Left ventricle myocardium inferior (tissue), 1 donor: ENCODE measurements at regions not wholly inside any gene's neighbourhood (a gene's known extent, or its start where the extent isn't known, plus 50 kb on each side); places are given as distances from the start of the nearest gene placed in this dataset.

Experiments used
- DNase-seq: peaks from one replicate; pipeline ENCODE4 v3.0.0-alpha.2; 2020
- H3K27ac ChIP-seq: fragments of 200-600 bp; replicated peaks from 2 replicates; pipeline ENCODE4 v1.8.0; 2021
- H3K27me3 ChIP-seq: fragments of 200-600 bp; 2 replicates; pipeline ENCODE4 v1.8.0; 2021; ENCODE audit warnings: low read depth
- H3K36me3 ChIP-seq: fragments of 200-600 bp; 2 replicates; pipeline ENCODE4 v1.8.0; 2021
- H3K4me1 ChIP-seq: fragments of 200-600 bp; 2 replicates; pipeline ENCODE4 v1.8.0; 2021
- H3K4me3 ChIP-seq: fragments of 200-600 bp; 2 replicates; pipeline ENCODE4 v1.8.0; 2021; ENCODE audit warnings: mild to moderate bottlenecking, moderate library complexity
- H3K9me3 ChIP-seq: fragments of 200-600 bp; replicated peaks from 2 replicates; pipeline ENCODE4 v1.8.0; 2021
- CTCF ChIP-seq: fragments of 200-600 bp; IDR thresholded peaks from 2 replicates; pipeline ENCODE4 v1.8.0; 2021; ENCODE audit warnings: antibody characterized with exemption, mild to moderate bottlenecking, borderline replicate concordance
- intact Hi-C: fragments of 100-400 bp; cut with micrococcal nuclease; formaldehyde crosslinking; loops from one replicate; pipeline ENCODE4 v1.11.0; 2022
- donor health status: DM: no; HTN: yes; CAD: no; lungs with severe emphysema.

GRCh38 chr13:30151388-30151787 is 156.0 kb downstream of the KATNAL1 start:
- H3K4me3 ChIP-seq, result no peak overlapping the region
- TF ChIP-seq CTCF, result no peak
- no peak overlapping the region for H3K27ac ChIP-seq
- DNase-seq, result no peak
- H3K4me1 ChIP-seq, result no peaks in the 10 kb centered on the region
- intact Hi-C loops, result no loop called here
- H3K36me3 ChIP-seq, result no peaks in the 10 kb centered on the region
- H3K9me3 ChIP-seq, result no peaks in the 10 kb centered on the region
- H3K27me3 ChIP-seq, result peaks cover 25% of the 10 kb centered on the region

GRCh38 chr13:30149248-30149647 is 158.1 kb downstream of the KATNAL1 start:
- Histone ChIP-seq H3K4me1 (no peaks in the 10 kb centered on the region), H3K27me3 (peaks cover 6% of the 10 kb centered on the region), H3K27ac (no peak overlapping the region), H3K9me3 (peaks cover under 1% of the 10 kb centered on the region), H3K4me3 (no peak overlapping the region), H3K36me3 (no peaks in the 10 kb centered on the region)
- TF ChIP-seq CTCF, result no peak
- no peak for DNase-seq
- intact Hi-C loops, result no loop called here

- TF ChIP-seq CTCF, result no peak
- Histone ChIP-seq H3K4me3 (no peak overlapping the region), H3K27me3 (peaks cover 5% of the 10 kb centered on the region), H3K4me1 (no peaks in the 10 kb centered on the region), H3K9me3 (peaks cover 5% of the 10 kb centered on the region), H3K36me3 (no peaks in the 10 kb centered on the region), H3K27ac (no peak overlapping the region)
- intact Hi-C loops, result no loop called here
- DNase-seq, result no peak
These were observed 158.6 kb downstream of the KATNAL1 start for GRCh38 chr13:30148786-30149185.

- intact Hi-C loops, result no loop called here
- no peak for DNase-seq
- H3K27ac ChIP-seq, result no peak overlapping the region
These were observed 159.1 kb downstream of the KATNAL1 start for GRCh38 chr13:30148171-30148754.

GRCh38 chr13:30147421-30147820 is 159.9 kb downstream of the KATNAL1 start:
- Histone ChIP-seq H3K36me3 (no peaks in the 10 kb centered on the region), H3K4me1 (peaks cover 8% of the 10 kb centered on the region), H3K27me3 (no peaks in the 10 kb centered on the region), H3K4me3 (no peak overlapping the region), H3K27ac (no peak overlapping the region), H3K9me3 (peaks cover 5% of the 10 kb centered on the region)
- no peak for DNase-seq
- intact Hi-C loops, result no loop called here
- no peak for TF ChIP-seq CTCF

More at GRCh38 chr13:30148171-30148754, 159.1 kb downstream of the KATNAL1 start:
- H3K9me3 ChIP-seq, result peaks cover 5% of the 10 kb centered on the region
- no peaks in the 10 kb centered on the region for H3K36me3 ChIP-seq
- TF ChIP-seq CTCF, result no peak
- H3K4me3 ChIP-seq, result no peak overlapping the region
- H3K27me3 ChIP-seq, result no peaks in the 10 kb centered on the region
- H3K4me1 ChIP-seq, result no peaks in the 10 kb centered on the region
